ENCODE measurements at regions not wholly inside any gene's neighbourhood (a gene's known extent, or its start where the extent isn't known, plus 50 kb on each side); places are given as distances from the start of the nearest gene placed in this dataset.

DNA sequence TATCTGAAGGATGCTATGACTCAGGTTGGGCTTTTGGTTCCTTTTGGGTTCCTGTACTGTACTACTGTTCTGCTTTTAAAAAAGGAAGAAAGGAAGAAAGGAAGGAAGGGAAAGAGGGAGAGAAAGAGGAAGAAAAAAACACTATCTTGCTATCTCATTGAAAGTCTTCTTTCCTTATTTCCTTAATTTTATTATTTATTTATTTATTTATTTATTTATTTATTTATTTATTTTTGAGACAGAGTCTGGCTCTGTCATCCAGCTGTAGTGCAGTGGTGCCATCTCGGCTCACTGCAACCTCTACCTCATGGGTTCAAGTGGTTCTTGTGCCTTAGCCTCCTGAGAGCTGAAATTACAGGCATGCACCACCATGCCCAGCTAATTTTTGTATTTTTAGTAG lies 198.9 kb upstream of the SOX2 start:
- TF ChIP-seq POLR2AphosphoS5 (IDR thresholded peaks at IDR 0.05) (no peak), EZH2 (IDR thresholded peaks at IDR 0.05; ENCODE audit: borderline replicate concordance, insufficient read depth, low read length, poor library complexity, severe bottlenecking) (no peak), MXI1 (conservative IDR thresholded peaks at IDR 0.05; ENCODE audit: poor library complexity, severe bottlenecking) (no peak)
- TF ChIP-seq, protein P1, sequence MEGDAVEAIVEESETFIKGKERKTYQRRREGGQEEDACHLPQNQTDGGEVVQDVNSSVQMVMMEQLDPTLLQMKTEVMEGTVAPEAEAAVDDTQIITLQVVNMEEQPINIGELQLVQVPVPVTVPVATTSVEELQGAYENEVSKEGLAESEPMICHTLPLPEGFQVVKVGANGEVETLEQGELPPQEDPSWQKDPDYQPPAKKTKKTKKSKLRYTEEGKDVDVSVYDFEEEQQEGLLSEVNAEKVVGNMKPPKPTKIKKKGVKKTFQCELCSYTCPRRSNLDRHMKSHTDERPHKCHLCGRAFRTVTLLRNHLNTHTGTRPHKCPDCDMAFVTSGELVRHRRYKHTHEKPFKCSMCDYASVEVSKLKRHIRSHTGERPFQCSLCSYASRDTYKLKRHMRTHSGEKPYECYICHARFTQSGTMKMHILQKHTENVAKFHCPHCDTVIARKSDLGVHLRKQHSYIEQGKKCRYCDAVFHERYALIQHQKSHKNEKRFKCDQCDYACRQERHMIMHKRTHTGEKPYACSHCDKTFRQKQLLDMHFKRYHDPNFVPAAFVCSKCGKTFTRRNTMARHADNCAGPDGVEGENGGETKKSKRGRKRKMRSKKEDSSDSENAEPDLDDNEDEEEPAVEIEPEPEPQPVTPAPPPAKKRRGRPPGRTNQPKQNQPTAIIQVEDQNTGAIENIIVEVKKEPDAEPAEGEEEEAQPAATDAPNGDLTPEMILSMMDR (IDR thresholded peaks at IDR 0.05; ENCODE audit: poor library complexity, severe bottlenecking) = no peak

Data from neural cell (in vitro differentiated cells).